ENCODE measurements at regions not wholly inside any gene's neighbourhood (a gene's known extent, or its start where the extent isn't known, plus 50 kb on each side); places are given as distances from the start of the nearest gene placed in this dataset.
A peak's percentile ranks its signal among the peaks of the same experiment; 100 is the strongest.

GRCh38 chr5:72598401-72599064 is 91.3 kb upstream of the ZNF366 start (continued):
- TF ChIP-seq NR2C1 (IDR thresholded peaks at IDR 0.05) (no peak), NR2C1 (tag; IDR thresholded peaks at IDR 0.05) (peak; percentile 31; the same call in 1 of the 2 replicates), CHD1 (IDR thresholded peaks at IDR 0.05; ENCODE audit: low read length) (no peak), HOMEZ (CRISPR knock-in tag; IDR thresholded peaks at IDR 0.05) (no peak), EWSR1 (IDR thresholded peaks at IDR 0.05; ENCODE audit: borderline replicate concordance, low read depth, partially characterized antibody) (no peak), HMBOX1 (IDR thresholded peaks at IDR 0.05) (no peak), SMAD4 (CRISPR knock-in tag; conservative IDR thresholded peaks at IDR 0.05) (peak; percentile 66; the same call in 1 of the 2 replicates), TCF3 (CRISPR knock-in tag; IDR thresholded peaks at IDR 0.05) (peak; percentile 69), CTCF (IDR thresholded peaks at IDR 0.05 in 2 of 3, conservative IDR thresholded peaks at IDR 0.05 in 1 of 3; ENCODE audit: insufficient read depth in 2 of 3, low read depth in 1 of 3, low read length in 3 of 3) (no peak), MEIS2 (IDR thresholded peaks at IDR 0.05; ENCODE audit: partially characterized antibody) (peak; percentile 20), ZC3H11A (IDR thresholded peaks at IDR 0.05; ENCODE audit: low read depth, low read length) (no peak), ETV1 (tag; conservative IDR thresholded peaks at IDR 0.05; ENCODE audit: low read depth) (peak; percentile 36; the same call in 1 of the 2 replicates), GABPA (tag; conservative IDR thresholded peaks at IDR 0.05; ENCODE audit: low read depth) (no peak; the same call in 1 of the 2 replicates), RBFOX2 (IDR thresholded peaks at IDR 0.05; ENCODE audit: low read depth, low read length) (no peak), CBFA2T2 (conservative IDR thresholded peaks at IDR 0.05) (peak; percentile 58), ZBTB26 (CRISPR knock-in tag; IDR thresholded peaks at IDR 0.05) (no peak), TEAD4 (IDR thresholded peaks at IDR 0.05; ENCODE audit: low read length) (peak; percentile 53), TEAD4 (CRISPR knock-in tag; IDR thresholded peaks at IDR 0.05; ENCODE audit: borderline replicate concordance) (no peak), ZNF146 (CRISPR knock-in tag; IDR thresholded peaks at IDR 0.05; ENCODE audit: unreplicated experiment) (no peak), XRCC3 (IDR thresholded peaks at IDR 0.05) (no peak), E4F1 (CRISPR knock-in tag; IDR thresholded peaks at IDR 0.05; ENCODE audit: borderline replicate concordance) (no peak)
